IMR-90 (cell line): ENCODE measurements at regions not wholly inside any gene's neighbourhood (a gene's known extent, or its start where the extent isn't known, plus 50 kb on each side); places are given as distances from the start of the nearest gene placed in this dataset.
"Not testable (repeated sequence)": the region's sequence is repeated elsewhere in the genome, so short reads cannot be mapped to it uniquely, and the experiment has no call there.

Experiments
- FOS ChIP-seq: fragments of 150-350 bp; IDR thresholded peaks from 2 replicates; pipeline ENCODE4 v1.6.1; 2016; ENCODE audit warnings: low read depth, low read length
- POLR2A ChIP-seq: IDR thresholded peaks from 2 replicates; pipeline ENCODE4 v1.6.1; 2012; ENCODE audit warnings: mild to moderate bottlenecking, low read depth, low read length
- RAD21 ChIP-seq: IDR thresholded peaks from 2 replicates; pipeline ENCODE4 v1.6.1; 2012; ENCODE audit warnings: low read length, improper control_type of control experiment
- RFX5 ChIP-seq: IDR thresholded peaks from 2 replicates; pipeline ENCODE4 v1.8.0; 2012; ENCODE audit warnings: low read depth, mild to moderate bottlenecking, low read length, moderate library complexity
- SMC3 ChIP-seq: fragments of 150-350 bp; IDR thresholded peaks from 2 replicates; pipeline ENCODE4 v1.6.1; 2016; ENCODE audit warnings: low read depth, mild to moderate bottlenecking, antibody characterized with exemption, low read length, moderate library complexity
- TF ChIP-seq, protein P1 (sequence below): conservative IDR thresholded peaks from 2 replicates; pipeline ENCODE4 v1.5.1; 2012; ENCODE audit warnings: mild to moderate bottlenecking, low read depth, low read length, improper control_type of control experiment
- TF ChIP-seq, protein P2 (sequence below): fragments of 150-350 bp; IDR thresholded peaks from 2 replicates; pipeline ENCODE4 v1.6.1; 2017; ENCODE audit warnings: mild to moderate bottlenecking, antibody characterized with exemption, low read length, low read depth
- TF ChIP-seq, protein P3 (sequence below): fragments of 150-350 bp; IDR thresholded peaks from 2 replicates; pipeline ENCODE4 v1.6.1; 2016; ENCODE audit warnings: low read depth, mild to moderate bottlenecking, low read length, moderate library complexity, borderline replicate concordance

DNA sequence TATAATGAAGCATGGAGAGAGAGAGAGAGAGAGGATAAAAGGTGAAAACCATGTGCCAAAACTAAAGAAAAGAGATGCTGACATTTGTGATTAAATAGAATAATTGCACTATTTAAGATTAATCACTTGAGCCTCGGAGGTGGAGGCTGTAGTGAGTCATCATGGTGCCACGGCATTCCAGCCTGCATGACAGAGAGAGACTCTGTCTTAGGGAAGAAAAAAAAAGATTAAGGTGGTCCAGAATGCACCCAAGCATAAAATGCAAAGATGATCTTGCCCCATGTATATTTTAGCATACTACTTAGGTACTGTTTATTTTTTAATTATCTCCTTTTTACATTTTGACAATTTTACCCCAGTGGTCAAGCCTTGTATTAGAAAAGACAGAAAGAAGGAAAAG lies 742.5 kb downstream of the SPATA31A1 start:
- TF ChIP-seq, protein P1, sequence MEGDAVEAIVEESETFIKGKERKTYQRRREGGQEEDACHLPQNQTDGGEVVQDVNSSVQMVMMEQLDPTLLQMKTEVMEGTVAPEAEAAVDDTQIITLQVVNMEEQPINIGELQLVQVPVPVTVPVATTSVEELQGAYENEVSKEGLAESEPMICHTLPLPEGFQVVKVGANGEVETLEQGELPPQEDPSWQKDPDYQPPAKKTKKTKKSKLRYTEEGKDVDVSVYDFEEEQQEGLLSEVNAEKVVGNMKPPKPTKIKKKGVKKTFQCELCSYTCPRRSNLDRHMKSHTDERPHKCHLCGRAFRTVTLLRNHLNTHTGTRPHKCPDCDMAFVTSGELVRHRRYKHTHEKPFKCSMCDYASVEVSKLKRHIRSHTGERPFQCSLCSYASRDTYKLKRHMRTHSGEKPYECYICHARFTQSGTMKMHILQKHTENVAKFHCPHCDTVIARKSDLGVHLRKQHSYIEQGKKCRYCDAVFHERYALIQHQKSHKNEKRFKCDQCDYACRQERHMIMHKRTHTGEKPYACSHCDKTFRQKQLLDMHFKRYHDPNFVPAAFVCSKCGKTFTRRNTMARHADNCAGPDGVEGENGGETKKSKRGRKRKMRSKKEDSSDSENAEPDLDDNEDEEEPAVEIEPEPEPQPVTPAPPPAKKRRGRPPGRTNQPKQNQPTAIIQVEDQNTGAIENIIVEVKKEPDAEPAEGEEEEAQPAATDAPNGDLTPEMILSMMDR, result not testable (repeated sequence)
- TF ChIP-seq, protein P2, sequence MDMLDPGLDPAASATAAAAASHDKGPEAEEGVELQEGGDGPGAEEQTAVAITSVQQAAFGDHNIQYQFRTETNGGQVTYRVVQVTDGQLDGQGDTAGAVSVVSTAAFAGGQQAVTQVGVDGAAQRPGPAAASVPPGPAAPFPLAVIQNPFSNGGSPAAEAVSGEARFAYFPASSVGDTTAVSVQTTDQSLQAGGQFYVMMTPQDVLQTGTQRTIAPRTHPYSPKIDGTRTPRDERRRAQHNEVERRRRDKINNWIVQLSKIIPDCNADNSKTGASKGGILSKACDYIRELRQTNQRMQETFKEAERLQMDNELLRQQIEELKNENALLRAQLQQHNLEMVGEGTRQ, result not testable (repeated sequence)
- TF ChIP-seq POLR2A, SMC3, RFX5, FOS, RAD21: not testable (repeated sequence)
- TF ChIP-seq, protein P3, sequence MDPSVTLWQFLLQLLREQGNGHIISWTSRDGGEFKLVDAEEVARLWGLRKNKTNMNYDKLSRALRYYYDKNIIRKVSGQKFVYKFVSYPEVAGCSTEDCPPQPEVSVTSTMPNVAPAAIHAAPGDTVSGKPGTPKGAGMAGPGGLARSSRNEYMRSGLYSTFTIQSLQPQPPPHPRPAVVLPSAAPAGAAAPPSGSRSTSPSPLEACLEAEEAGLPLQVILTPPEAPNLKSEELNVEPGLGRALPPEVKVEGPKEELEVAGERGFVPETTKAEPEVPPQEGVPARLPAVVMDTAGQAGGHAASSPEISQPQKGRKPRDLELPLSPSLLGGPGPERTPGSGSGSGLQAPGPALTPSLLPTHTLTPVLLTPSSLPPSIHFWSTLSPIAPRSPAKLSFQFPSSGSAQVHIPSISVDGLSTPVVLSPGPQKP, result not testable (repeated sequence)
